ENCODE measurements at regions not wholly inside any gene's neighbourhood (a gene's known extent, or its start where the extent isn't known, plus 50 kb on each side); places are given as distances from the start of the nearest gene placed in this dataset.

GRCh38 chr7:46759711-46760480 is 822.0 kb downstream of the TNS3 start:
- no peaks in the 10 kb centered on the region for H3K4me1 ChIP-seq (replicated peaks in 1 of 4; ENCODE audit: control insufficient read depth in 3 of 4, insufficient read depth in 4 of 4, low read length in 3 of 4)
- H2BK120ac ChIP-seq (replicated peaks; ENCODE audit: low read depth, low read length), result no peak overlapping the region
- no peak overlapping the region for H3K4me2 ChIP-seq (ENCODE audit: insufficient read depth in 1 of 2, low read depth in 2 of 2, low read length in 2 of 2)
- DNase-seq (ENCODE audit: low read depth in 1 of 2, low spot score in 2 of 2) (no peak), FAIRE-seq (no peak)
- no peak overlapping the region for H4K8ac ChIP-seq (ENCODE audit: extremely low read depth, insufficient read depth, low read length)
- H2AFZ ChIP-seq (ENCODE audit: low read length), result no peak overlapping the region
- no peak overlapping the region for H4K5ac ChIP-seq (ENCODE audit: insufficient read length, low read depth, low read length)
- H4K20me1 ChIP-seq (replicated peaks in 1 of 2; ENCODE audit: control insufficient read depth in 1 of 2, insufficient read depth in 2 of 2, low read length in 2 of 2), result no peaks in the 10 kb centered on the region
- H2BK15ac ChIP-seq (ENCODE audit: low read length), result no peak overlapping the region
- H2BK20ac ChIP-seq (ENCODE audit: low read length), result no peak overlapping the region
- no peaks in the 10 kb centered on the region for H3K36me3 ChIP-seq (ENCODE audit: control insufficient read depth in 2 of 4, insufficient read depth in 4 of 4, low read length in 3 of 4)
- no peak overlapping the region for H3K27ac ChIP-seq (ENCODE audit: low read depth, low read length)
- POLR2A ChIA-PET (ENCODE audit: partially characterized antibody), result no interaction called here
- H3K18ac ChIP-seq (ENCODE audit: extremely low read depth, low read length), result no peak overlapping the region
- no peak overlapping the region for H3K23ac ChIP-seq (ENCODE audit: insufficient read length)
- H3K79me2 ChIP-seq (ENCODE audit: control insufficient read depth in 1 of 2, insufficient read depth in 2 of 2, low read length in 2 of 2), result no peaks in the 10 kb centered on the region
- TF ChIP-seq GTF2F1 (IDR thresholded peaks at IDR 0.05; ENCODE audit: borderline replicate concordance, low read depth, low read length) (no peak), KDM4A (IDR thresholded peaks at IDR 0.05; ENCODE audit: low read depth, low read length, severe bottlenecking) (no peak), HDAC2 (IDR thresholded peaks at IDR 0.05; ENCODE audit: borderline replicate concordance in 1 of 2, low read depth in 2 of 2, low read length in 2 of 2) (no peak), CBX5 (IDR thresholded peaks at IDR 0.05; ENCODE audit: low read depth, low read length) (no peak), RAD21 (IDR thresholded peaks at IDR 0.05 in 1 of 2, conservative IDR thresholded peaks at IDR 0.05 in 1 of 2; ENCODE audit: low read depth in 2 of 2, low read length in 2 of 2) (no peak), ATF3 (IDR thresholded peaks at IDR 0.05; ENCODE audit: insufficient read depth, low read depth, low read length) (no peak), RXRA (IDR thresholded peaks at IDR 0.05; ENCODE audit: insufficient read depth, low read depth, low read length) (no peak), EGR1 (IDR thresholded peaks at IDR 0.05; ENCODE audit: borderline replicate concordance, low read depth, low read length) (no peak), BRCA1 (IDR thresholded peaks at IDR 0.05; ENCODE audit: low read depth, low read length) (no peak), CEBPB (IDR thresholded peaks at IDR 0.05; ENCODE audit: low read depth, low read length) (no peak)
- H3K23me2 ChIP-seq (ENCODE audit: low read depth, low read length), result no peaks in the 10 kb centered on the region
- H3K4me3 ChIP-seq (ENCODE audit: extremely low read depth in 1 of 4, insufficient read depth in 2 of 4, low read depth in 3 of 4, low read length in 4 of 4), result no peak overlapping the region
- no peak overlapping the region for H3K14ac ChIP-seq (ENCODE audit: insufficient read length)
- H2BK12ac ChIP-seq (ENCODE audit: low read depth, low read length), result no peak overlapping the region
- H3K27me3 ChIP-seq (replicated peaks in 1 of 4; ENCODE audit: control insufficient read depth in 3 of 4, extremely low read depth in 1 of 4, insufficient read depth in 3 of 4, low read length in 3 of 4), result peaks cover 0 to 2% (median 0%) of the 10 kb centered on the region in 4 experiments; a peak in 1 of 7 replicates
- no peak overlapping the region for H3K4ac ChIP-seq (replicated peaks; ENCODE audit: insufficient read length, low read depth, low read length)
- H3K9me3 ChIP-seq (ENCODE audit: insufficient read depth in 2 of 2, low read depth in 1 of 2, low read length in 1 of 2), result no peaks in the 10 kb centered on the region
- H2BK5ac ChIP-seq (ENCODE audit: low read depth, low read length), result no peak overlapping the region
- WGBS, 2 experiments (ENCODE audit: extremely low coverage in 1 of 2, insufficient coverage in 1 of 2, insufficient read length in 1 of 2, insufficient replicate concordance in 2 of 2, low coverage in 1 of 2, low lambda C conversion rate in 2 of 2, missing lambda C conversion rate in 1 of 2), result 96% methylated on average over 7 of the region's 7 CpGs; no CpG with 5 or more reads in 1 of the 2 experiments
- no peak overlapping the region for H2AK5ac ChIP-seq (ENCODE audit: low read depth, low read length)
- CTCF ChIA-PET (ENCODE audit: partially characterized antibody), result interaction anchor here (0.7 kb wide), 1 partner anchor 26 kb away, joined by 3 read pairs; no protein-coding TSS in a partner anchor
- H4K91ac ChIP-seq (replicated peaks; ENCODE audit: insufficient read length, low read length), result no peak overlapping the region
- no peaks in the 10 kb centered on the region for H3K79me1 ChIP-seq (ENCODE audit: low read depth, low read length)
- no peak overlapping the region for H3K56ac ChIP-seq (replicated peaks; ENCODE audit: insufficient read length, low read depth, low read length)
- H3K9ac ChIP-seq (replicated peaks in 1 of 4; ENCODE audit: extremely low read depth in 1 of 4, low read depth in 3 of 4, low read length in 3 of 4), result no peak overlapping the region

All from H1 (cell line).